ENCODE measurements at regions not wholly inside any gene's neighbourhood (a gene's known extent, or its start where the extent isn't known, plus 50 kb on each side); places are given as distances from the start of the nearest gene placed in this dataset.

GRCh38 chr3:25086721-25087120 lies 341.3 kb upstream of the RARB start:
- H3K27ac Mint-ChIP-seq: no peak overlapping the region
- H3K4me3 Mint-ChIP-seq: no peak overlapping the region
- no peaks in the 10 kb centered on the region for H3K4me1 Mint-ChIP-seq

GRCh38 chr3:25088284-25088683 lies 339.8 kb upstream of the RARB start:
- Mint-ChIP-seq H3K9me3 (peaks cover 0 to 13% (median 5%) of the 10 kb centered on the region in 7 donors), H3K27me3 (no peaks in the 10 kb centered on the region), H3K36me3 (no peaks in the 10 kb centered on the region), H3K4me1 (no peaks in the 10 kb centered on the region), H3K27ac (no peak overlapping the region), H3K4me3 (no peak overlapping the region)
- H3K4me1 ChIP-seq (ENCODE audit: control insufficient read depth, insufficient read depth, low read length, poor library complexity, severe bottlenecking): no peaks in the 10 kb centered on the region
- ATAC-seq (ENCODE audit: low read depth in 2 of 2) (no peak), DNase-seq (no peak)
- H3K27ac ChIP-seq (ENCODE audit: insufficient read depth, low read length, poor library complexity, severe bottlenecking): no peak overlapping the region
- no peaks in the 10 kb centered on the region for H3K27me3 ChIP-seq (ENCODE audit: control insufficient read depth, insufficient read depth, low read length)
- no peaks in the 10 kb centered on the region for H3K36me3 ChIP-seq (ENCODE audit: control insufficient read depth, insufficient read depth, low read length)
- H3K4me3 ChIP-seq (ENCODE audit: low read depth, low read length): no peak overlapping the region
- no peaks in the 10 kb centered on the region for H3K9me3 ChIP-seq (ENCODE audit: control insufficient read depth in 2 of 2, low read length in 2 of 2)

More at GRCh38 chr3:25086721-25087120, 341.3 kb upstream of the RARB start:
- peaks cover 0 to 11% (median 3%) of the 10 kb centered on the region in 7 donors for H3K9me3 Mint-ChIP-seq
- no peaks in the 10 kb centered on the region for H3K27me3 Mint-ChIP-seq
- DNase-seq (no peak), ATAC-seq (ENCODE audit: low read depth in 2 of 2) (no peak)
- Histone ChIP-seq H3K9me3 (ENCODE audit: control insufficient read depth in 2 of 2, low read length in 2 of 2) (no peaks in the 10 kb centered on the region), H3K36me3 (ENCODE audit: control insufficient read depth, insufficient read depth, low read length) (no peaks in the 10 kb centered on the region), H3K27ac (ENCODE audit: insufficient read depth, low read length, poor library complexity, severe bottlenecking) (no peak overlapping the region), H3K27me3 (ENCODE audit: control insufficient read depth, insufficient read depth, low read length) (no peaks in the 10 kb centered on the region), H3K4me1 (ENCODE audit: control insufficient read depth, insufficient read depth, low read length, poor library complexity, severe bottlenecking) (no peaks in the 10 kb centered on the region), H3K4me3 (ENCODE audit: low read depth, low read length) (no peak overlapping the region)
- no peaks in the 10 kb centered on the region for H3K36me3 Mint-ChIP-seq

GRCh38 chr3:25090698-25091453 lies 337.2 kb upstream of the RARB start:
- Mint-ChIP-seq H3K4me3 (no peak overlapping the region), H3K27ac (no peak overlapping the region), H3K36me3 (no peaks in the 10 kb centered on the region), H3K27me3 (no peaks in the 10 kb centered on the region), H3K4me1 (no peaks in the 10 kb centered on the region), H3K9me3 (peaks cover 0 to 12% (median 3%) of the 10 kb centered on the region in 7 donors)
- no peaks in the 10 kb centered on the region for H3K27me3 ChIP-seq (ENCODE audit: control insufficient read depth, insufficient read depth, low read length)
- no peak overlapping the region for H3K4me3 ChIP-seq (ENCODE audit: low read depth, low read length)
- ATAC-seq (ENCODE audit: low read depth in 2 of 2): no peak
- no peaks in the 10 kb centered on the region for H3K4me1 ChIP-seq (ENCODE audit: control insufficient read depth, insufficient read depth, low read length, poor library complexity, severe bottlenecking)
- DNase-seq: no peak
- no peak overlapping the region for H3K27ac ChIP-seq (ENCODE audit: insufficient read depth, low read length, poor library complexity, severe bottlenecking)
- H3K9me3 ChIP-seq (ENCODE audit: control insufficient read depth in 2 of 2, low read length in 2 of 2): no peaks in the 10 kb centered on the region
- no peaks in the 10 kb centered on the region for H3K36me3 ChIP-seq (ENCODE audit: control insufficient read depth, insufficient read depth, low read length)

GRCh38 chr3:25091934-25092333 lies 336.1 kb upstream of the RARB start:
- Mint-ChIP-seq H3K4me3 (no peak overlapping the region), H3K27ac (no peak overlapping the region), H3K4me1 (no peaks in the 10 kb centered on the region), H3K9me3 (peaks cover 0 to 7% (median 3%) of the 10 kb centered on the region in 7 donors), H3K36me3 (no peaks in the 10 kb centered on the region), H3K27me3 (no peaks in the 10 kb centered on the region)
- H3K4me3 ChIP-seq (ENCODE audit: low read depth, low read length): no peak overlapping the region
- H3K27ac ChIP-seq (ENCODE audit: insufficient read depth, low read length, poor library complexity, severe bottlenecking): no peak overlapping the region
- no peaks in the 10 kb centered on the region for H3K4me1 ChIP-seq (ENCODE audit: control insufficient read depth, insufficient read depth, low read length, poor library complexity, severe bottlenecking)
- H3K27me3 ChIP-seq (ENCODE audit: control insufficient read depth, insufficient read depth, low read length): no peaks in the 10 kb centered on the region
- no peak for ATAC-seq (ENCODE audit: low read depth in 2 of 2)
- H3K36me3 ChIP-seq (ENCODE audit: control insufficient read depth, insufficient read depth, low read length): no peaks in the 10 kb centered on the region
- no peak for DNase-seq
- no peaks in the 10 kb centered on the region for H3K9me3 ChIP-seq (ENCODE audit: control insufficient read depth in 2 of 2, low read length in 2 of 2)

GRCh38 chr3:25094932-25095685 lies 333.0 kb upstream of the RARB start:
- Mint-ChIP-seq H3K27me3 (no peaks in the 10 kb centered on the region), H3K9me3 (peaks cover 0 to 7% (median 3%) of the 10 kb centered on the region in 7 donors), H3K4me1 (no peaks in the 10 kb centered on the region), H3K27ac (no peak overlapping the region), H3K4me3 (no peak overlapping the region), H3K36me3 (no peaks in the 10 kb centered on the region)
- Histone ChIP-seq H3K9me3 (ENCODE audit: control insufficient read depth in 2 of 2, low read length in 2 of 2) (no peaks in the 10 kb centered on the region), H3K4me1 (ENCODE audit: control insufficient read depth, insufficient read depth, low read length, poor library complexity, severe bottlenecking) (no peaks in the 10 kb centered on the region), H3K36me3 (ENCODE audit: control insufficient read depth, insufficient read depth, low read length) (no peaks in the 10 kb centered on the region), H3K4me3 (ENCODE audit: low read depth, low read length) (no peak overlapping the region), H3K27ac (ENCODE audit: insufficient read depth, low read length, poor library complexity, severe bottlenecking) (no peak overlapping the region), H3K27me3 (ENCODE audit: control insufficient read depth, insufficient read depth, low read length) (no peaks in the 10 kb centered on the region)
- no peak for ATAC-seq (ENCODE audit: low read depth in 2 of 2)
- DNase-seq: no peak

DNA sequence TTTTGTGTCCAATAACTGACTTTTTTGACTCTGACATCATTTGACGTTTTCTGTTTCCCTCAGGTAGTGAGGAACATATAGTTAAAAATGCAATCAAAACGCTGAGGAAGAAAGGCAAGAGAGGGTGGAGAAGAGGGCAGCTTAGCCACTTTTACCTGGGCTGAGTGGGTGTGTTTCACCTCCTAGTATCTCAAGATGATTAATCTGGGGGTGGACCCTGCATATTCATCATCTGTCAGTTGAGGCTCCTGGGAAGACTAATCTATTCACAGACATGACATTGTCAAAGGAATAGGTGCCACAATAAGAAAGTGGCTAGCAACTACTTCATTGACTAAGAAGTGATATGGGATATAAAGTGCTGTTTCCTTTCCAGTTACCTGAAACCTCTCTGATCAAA lies 331.5 kb upstream of the RARB start:
- Mint-ChIP-seq H3K4me3 (no peak overlapping the region), H3K4me1 (no peaks in the 10 kb centered on the region), H3K27ac (no peak overlapping the region), H3K27me3 (no peaks in the 10 kb centered on the region), H3K9me3 (peaks cover 0 to 10% (median 3%) of the 10 kb centered on the region in 7 donors), H3K36me3 (no peaks in the 10 kb centered on the region)
- H3K9me3 ChIP-seq (ENCODE audit: control insufficient read depth in 2 of 2, low read length in 2 of 2): no peaks in the 10 kb centered on the region
- no peak overlapping the region for H3K27ac ChIP-seq (ENCODE audit: insufficient read depth, low read length, poor library complexity, severe bottlenecking)
- no peaks in the 10 kb centered on the region for H3K27me3 ChIP-seq (ENCODE audit: control insufficient read depth, insufficient read depth, low read length)
- H3K36me3 ChIP-seq (ENCODE audit: control insufficient read depth, insufficient read depth, low read length): no peaks in the 10 kb centered on the region
- DNase-seq (no peak), ATAC-seq (ENCODE audit: low read depth in 2 of 2) (no peak)
- no peaks in the 10 kb centered on the region for H3K4me1 ChIP-seq (ENCODE audit: control insufficient read depth, insufficient read depth, low read length, poor library complexity, severe bottlenecking)
- H3K4me3 ChIP-seq (ENCODE audit: low read depth, low read length): no peak overlapping the region

DNA sequence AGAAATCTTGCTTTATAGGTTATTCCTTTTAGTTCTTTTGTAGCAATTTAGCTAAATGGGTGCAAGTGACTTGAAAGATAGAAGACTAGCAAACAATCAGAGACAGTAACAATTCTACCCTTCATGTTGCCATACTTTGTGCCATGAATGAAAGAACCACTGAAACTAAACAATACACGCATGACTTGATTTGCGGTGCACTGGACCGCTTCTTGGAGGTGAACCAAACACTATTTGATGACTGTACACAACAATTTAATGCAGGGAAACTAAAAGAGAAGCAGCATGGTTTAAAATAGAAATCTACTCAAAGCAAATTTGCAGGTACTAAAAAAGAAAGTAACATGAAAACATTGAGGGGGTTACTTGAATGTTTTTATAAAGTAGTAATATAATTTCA lies 331.0 kb upstream of the RARB start:
- H3K4me1 Mint-ChIP-seq: no peaks in the 10 kb centered on the region
- no peak overlapping the region for H3K4me3 Mint-ChIP-seq
- no peaks in the 10 kb centered on the region for H3K27me3 ChIP-seq (ENCODE audit: control insufficient read depth, insufficient read depth, low read length)

More for the DNA sequence above, 331.0 kb upstream of the RARB start:
- no peaks in the 10 kb centered on the region for H3K9me3 ChIP-seq (ENCODE audit: control insufficient read depth in 2 of 2, low read length in 2 of 2)
- H3K27me3 Mint-ChIP-seq: no peaks in the 10 kb centered on the region
- no peak overlapping the region for H3K27ac Mint-ChIP-seq
- no peaks in the 10 kb centered on the region for H3K36me3 ChIP-seq (ENCODE audit: control insufficient read depth, insufficient read depth, low read length)
- H3K4me1 ChIP-seq (ENCODE audit: control insufficient read depth, insufficient read depth, low read length, poor library complexity, severe bottlenecking): no peaks in the 10 kb centered on the region
- no peaks in the 10 kb centered on the region for H3K36me3 Mint-ChIP-seq
- ATAC-seq (ENCODE audit: low read depth in 2 of 2) (no peak), DNase-seq (no peak)
- H3K9me3 Mint-ChIP-seq: peaks cover 0 to 10% (median 1%) of the 10 kb centered on the region in 7 donors
- H3K27ac ChIP-seq (ENCODE audit: insufficient read depth, low read length, poor library complexity, severe bottlenecking): no peak overlapping the region
- no peak overlapping the region for H3K4me3 ChIP-seq (ENCODE audit: low read depth, low read length)

Data from CD4-positive, CD25-positive, alpha-beta regulatory T cell (primary cell).